Ectodermal cell (in vitro differentiated cells): ENCODE measurements at regions not wholly inside any gene's neighbourhood (a gene's known extent, or its start where the extent isn't known, plus 50 kb on each side); places are given as distances from the start of the nearest gene placed in this dataset.

Experiments used
- H3K27ac ChIP-seq: 2 replicates; pipeline ENCODE4 v1.7.0; 2013; ENCODE audit warnings: mild to moderate bottlenecking, low read depth, low read length; ENCODE audit not compliant: insufficient read depth, poor library complexity, severe bottlenecking
- H3K27me3 ChIP-seq: 2 replicates; pipeline ENCODE4 v1.7.0; 2013; ENCODE audit warnings: mild to moderate bottlenecking, low read length; ENCODE audit not compliant: insufficient read depth, control insufficient read depth, poor library complexity, severe bottlenecking
- H3K36me3 ChIP-seq: one replicate; pipeline ENCODE4 v1.7.0; 2013; ENCODE audit warnings: low read length; ENCODE audit not compliant: control insufficient read depth, insufficient read depth
- H3K4me1 ChIP-seq: one replicate; pipeline ENCODE4 v1.7.0; 2013; ENCODE audit warnings: low read length; ENCODE audit not compliant: control insufficient read depth, insufficient read depth
- H3K4me3 ChIP-seq: 2 replicates; pipeline ENCODE4 v1.7.0; 2013; ENCODE audit warnings: low read depth, low read length, control low read depth; ENCODE audit not compliant: insufficient read depth
- H3K9me3 ChIP-seq: 2 replicates; pipeline ENCODE4 v1.7.0; 2013; ENCODE audit warnings: mild to moderate bottlenecking, low read length, moderate library complexity; ENCODE audit not compliant: control insufficient read depth
- WGBS, 2 experiments: methylation state at CpG; one replicate each; pipeline ENCODE4 v1.1.7; 2013; ENCODE audit warnings: missing lambda C conversion rate in 2 of 2; 5-methylcytosine and 5-hydroxymethylcytosine counted together

DNA sequence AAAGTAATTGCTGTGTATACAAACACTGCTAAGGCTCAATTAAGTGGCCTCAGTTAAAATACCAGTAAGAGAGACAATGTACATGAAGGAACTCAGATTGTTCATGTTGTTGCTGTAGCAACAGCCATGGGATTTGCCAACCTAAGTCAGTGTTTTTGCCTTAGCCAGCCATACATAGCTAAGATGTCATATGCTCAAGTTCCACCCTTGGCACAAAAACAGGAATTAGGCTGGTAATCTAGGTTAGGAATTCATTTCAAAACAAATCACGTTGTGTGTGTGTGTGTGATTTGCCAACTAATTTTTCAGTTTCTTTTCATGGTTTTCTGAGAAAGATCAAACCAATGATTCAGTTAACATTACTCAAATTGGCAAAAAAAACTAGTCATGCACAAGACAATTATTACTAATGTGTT is 143.7 kb upstream of the KCNMB2 start:
- H3K4me3 ChIP-seq: no peak overlapping the region
- no peaks in the 10 kb centered on the region for H3K9me3 ChIP-seq
- no peaks in the 10 kb centered on the region for H3K4me1 ChIP-seq
- no peaks in the 10 kb centered on the region for H3K27me3 ChIP-seq
- 70 to 86% methylated on average over 1 of the region's 1 CpG for WGBS, 2 experiments
- no peaks in the 10 kb centered on the region for H3K36me3 ChIP-seq
- H3K27ac ChIP-seq: no peak overlapping the region

DNA sequence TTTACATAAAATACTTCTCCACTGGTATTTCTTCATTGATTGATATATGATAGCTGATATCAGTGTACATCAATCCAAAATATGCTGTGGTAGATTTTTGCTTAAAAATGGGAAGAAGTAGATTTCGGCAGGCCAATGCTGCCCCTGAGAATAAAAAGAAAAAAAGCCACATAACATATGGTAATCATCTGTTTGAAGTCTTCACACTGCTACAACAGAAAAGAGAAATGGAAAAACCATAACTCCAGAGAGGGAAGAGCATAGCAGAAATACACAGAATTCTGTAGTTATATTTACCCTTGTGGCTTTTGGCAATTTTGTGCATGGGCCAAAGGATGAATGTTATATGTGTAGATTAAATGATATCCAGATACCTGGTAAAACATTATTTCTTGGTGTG is 143.1 kb upstream of the KCNMB2 start:
- no peak overlapping the region for H3K4me3 ChIP-seq
- H3K36me3 ChIP-seq: no peaks in the 10 kb centered on the region
- WGBS, 2 experiments: 40% methylated on average over 1 of the region's 1 CpG; no CpG with 5 or more reads in 1 of the 2 experiments
- no peaks in the 10 kb centered on the region for H3K9me3 ChIP-seq
- no peaks in the 10 kb centered on the region for H3K4me1 ChIP-seq
- H3K27ac ChIP-seq: no peak overlapping the region
- H3K27me3 ChIP-seq: no peaks in the 10 kb centered on the region

DNA sequence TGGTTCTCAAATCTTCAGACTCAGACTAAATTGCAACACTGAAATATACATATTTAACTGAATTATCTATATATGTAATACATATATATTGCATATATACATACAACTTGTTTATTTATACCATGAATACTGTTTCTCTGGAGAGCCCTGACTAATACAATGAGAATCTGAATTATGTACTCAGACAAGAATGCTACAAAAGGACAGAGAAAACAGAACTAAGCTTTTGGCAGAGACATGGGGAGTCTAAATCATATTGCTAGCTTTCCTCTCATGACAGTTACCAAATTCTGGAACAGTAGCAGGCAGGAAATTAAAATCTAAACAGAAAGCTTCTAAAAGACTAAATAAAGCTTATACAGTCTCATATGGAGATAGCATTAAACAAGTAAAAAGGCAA is 142.4 kb upstream of the KCNMB2 start:
- no peak overlapping the region for H3K27ac ChIP-seq
- H3K36me3 ChIP-seq: no peaks in the 10 kb centered on the region
- no peak overlapping the region for H3K4me3 ChIP-seq
- H3K9me3 ChIP-seq: no peaks in the 10 kb centered on the region
- no peaks in the 10 kb centered on the region for H3K27me3 ChIP-seq
- H3K4me1 ChIP-seq: no peaks in the 10 kb centered on the region

DNA sequence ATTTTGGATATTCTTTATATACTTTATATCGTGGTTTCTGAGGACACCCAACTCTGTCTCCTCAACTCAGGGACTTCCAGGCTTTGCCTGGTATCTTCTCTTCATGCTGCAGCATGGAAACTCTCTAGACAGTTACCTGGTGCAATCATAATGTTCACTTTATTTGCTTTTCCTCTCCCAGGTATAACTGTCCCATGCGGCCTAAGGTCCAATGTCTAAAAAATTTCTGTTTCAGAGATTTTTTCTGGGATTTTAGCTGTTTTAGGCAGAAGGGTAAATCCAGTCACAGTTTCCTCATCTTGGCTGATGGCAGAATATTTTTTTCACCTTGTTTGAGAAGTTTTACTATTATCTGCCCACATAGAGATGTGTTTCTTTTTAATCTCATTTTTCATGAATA is 139.9 kb upstream of the KCNMB2 start:
- no peaks in the 10 kb centered on the region for H3K4me1 ChIP-seq
- 94 to 100% methylated on average over 2 of the region's 2 CpGs for WGBS, 2 experiments

DNA sequence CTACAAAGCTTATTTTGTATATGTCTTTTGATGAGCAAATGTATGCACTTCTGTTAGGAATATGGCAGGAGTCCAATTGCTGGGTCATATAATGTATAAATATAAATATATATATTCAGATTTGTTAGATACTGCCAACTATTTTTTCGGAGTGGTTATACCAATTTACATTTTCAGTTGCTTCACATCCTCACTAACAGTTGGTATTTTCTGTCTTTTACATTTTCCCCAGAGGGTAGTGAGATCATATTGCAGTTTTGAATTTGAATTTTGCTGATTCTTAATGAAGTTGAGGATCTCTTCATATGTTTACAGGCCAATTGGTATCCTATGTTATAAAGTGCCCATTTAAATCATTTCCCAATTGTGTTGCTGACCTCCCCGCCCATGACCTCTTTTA is 139.0 kb upstream of the KCNMB2 start:
- no peaks in the 10 kb centered on the region for H3K4me1 ChIP-seq
- no peaks in the 10 kb centered on the region for H3K9me3 ChIP-seq
- no peaks in the 10 kb centered on the region for H3K27me3 ChIP-seq
- no peak overlapping the region for H3K4me3 ChIP-seq
- no peak overlapping the region for H3K27ac ChIP-seq
- WGBS, 2 experiments: 100% methylated on average over 1 of the region's 2 CpGs; no CpG with 5 or more reads in 1 of the 2 experiments
- no peaks in the 10 kb centered on the region for H3K36me3 ChIP-seq

More for the DNA sequence above, 139.9 kb upstream of the KCNMB2 start:
- H3K27me3 ChIP-seq: no peaks in the 10 kb centered on the region
- no peak overlapping the region for H3K4me3 ChIP-seq
- H3K27ac ChIP-seq: no peak overlapping the region
- H3K36me3 ChIP-seq: no peaks in the 10 kb centered on the region
- no peaks in the 10 kb centered on the region for H3K9me3 ChIP-seq

DNA sequence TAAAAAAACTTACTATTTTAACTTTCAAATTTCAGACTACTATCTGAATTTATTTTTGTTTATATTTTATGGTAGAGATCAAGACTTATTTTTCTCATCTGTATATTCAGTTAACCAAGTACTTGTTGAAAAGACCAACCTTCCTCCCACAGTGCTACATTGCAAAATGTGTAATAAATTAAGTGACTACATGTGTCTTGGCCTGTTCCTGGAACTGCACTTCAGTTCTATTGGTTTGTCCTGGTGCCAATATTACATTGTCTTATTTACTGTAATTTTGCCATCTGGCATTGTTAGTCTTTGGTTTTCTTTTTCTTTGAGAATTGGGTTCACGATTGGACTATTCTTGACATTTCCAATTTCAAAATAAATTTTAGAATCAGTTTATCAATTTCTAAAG is 138.4 kb upstream of the KCNMB2 start:
- Histone ChIP-seq H3K36me3 (no peaks in the 10 kb centered on the region), H3K4me1 (no peaks in the 10 kb centered on the region), H3K27ac (no peak overlapping the region), H3K9me3 (no peaks in the 10 kb centered on the region), H3K4me3 (no peak overlapping the region), H3K27me3 (no peaks in the 10 kb centered on the region)
- 100% methylated on average over 1 of the region's 1 CpG; no CpG with 5 or more reads in 1 of the 2 experiments for WGBS, 2 experiments

DNA sequence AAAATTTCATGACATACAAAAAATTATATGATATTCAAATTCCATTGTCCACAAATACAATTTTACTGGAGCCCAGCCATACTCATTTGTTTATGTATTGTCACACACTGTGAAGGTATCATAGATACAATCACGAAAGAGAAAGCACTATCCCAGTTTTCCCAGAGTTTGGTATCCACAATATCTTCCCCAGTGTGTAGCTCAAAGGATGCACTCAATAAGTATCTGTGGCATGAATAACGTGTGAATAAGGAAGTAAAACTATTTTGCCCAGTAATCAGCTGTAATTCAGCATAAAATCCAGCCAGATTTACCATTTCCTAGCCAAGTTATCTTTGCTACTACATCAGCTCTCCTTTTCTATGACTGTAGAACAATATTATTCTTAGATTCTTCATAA is 131.3 kb upstream of the KCNMB2 start:
- H3K27me3 ChIP-seq: no peaks in the 10 kb centered on the region
- H3K36me3 ChIP-seq: no peaks in the 10 kb centered on the region
- WGBS, 2 experiments: 70 to 92% methylated on average over 1 to 2 of the region's 2 CpGs
- H3K9me3 ChIP-seq: no peaks in the 10 kb centered on the region
- H3K4me3 ChIP-seq: no peak overlapping the region
- no peak overlapping the region for H3K27ac ChIP-seq
- no peaks in the 10 kb centered on the region for H3K4me1 ChIP-seq

- H3K36me3 ChIP-seq: no peaks in the 10 kb centered on the region
- H3K4me1 ChIP-seq: no peaks in the 10 kb centered on the region
- 100% methylated on average over 2 of the region's 2 CpGs for WGBS, 2 experiments
- no peak overlapping the region for H3K27ac ChIP-seq
- no peaks in the 10 kb centered on the region for H3K27me3 ChIP-seq
- H3K9me3 ChIP-seq: no peaks in the 10 kb centered on the region
- no peak overlapping the region for H3K4me3 ChIP-seq
Observed at GRCh38 chr3:178405531-178405930, 130.7 kb upstream of the KCNMB2 start.

- no peaks in the 10 kb centered on the region for H3K4me1 ChIP-seq
- no peaks in the 10 kb centered on the region for H3K36me3 ChIP-seq
- no peak overlapping the region for H3K27ac ChIP-seq
- H3K9me3 ChIP-seq: no peaks in the 10 kb centered on the region
- no peaks in the 10 kb centered on the region for H3K27me3 ChIP-seq
- 89 to 91% methylated on average over 3 of the region's 3 CpGs for WGBS, 2 experiments
- no peak overlapping the region for H3K4me3 ChIP-seq
Observed at GRCh38 chr3:178406206-178406605, 130.0 kb upstream of the KCNMB2 start.

GRCh38 chr3:178415384-178415783 is 120.9 kb upstream of the KCNMB2 start:
- WGBS, 2 experiments: 92 to 96% methylated on average over 7 to 8 of the region's 8 CpGs
- H3K4me3 ChIP-seq: no peak overlapping the region
- H3K9me3 ChIP-seq: no peaks in the 10 kb centered on the region
- H3K36me3 ChIP-seq: no peaks in the 10 kb centered on the region
- H3K27me3 ChIP-seq: no peaks in the 10 kb centered on the region
- no peak overlapping the region for H3K27ac ChIP-seq
- H3K4me1 ChIP-seq: no peaks in the 10 kb centered on the region

GRCh38 chr3:178417736-178418135 is 118.5 kb upstream of the KCNMB2 start:
- H3K27ac ChIP-seq: no peak overlapping the region
- H3K4me1 ChIP-seq: no peaks in the 10 kb centered on the region
- no peaks in the 10 kb centered on the region for H3K27me3 ChIP-seq
- no peaks in the 10 kb centered on the region for H3K36me3 ChIP-seq
- H3K9me3 ChIP-seq: no peaks in the 10 kb centered on the region
- no peak overlapping the region for H3K4me3 ChIP-seq
- 93 to 95% methylated on average over 3 to 4 of the region's 4 CpGs for WGBS, 2 experiments
